ENCODE measurements at regions not wholly inside any gene's neighbourhood (a gene's known extent, or its start where the extent isn't known, plus 50 kb on each side); places are given as distances from the start of the nearest gene placed in this dataset.

GRCh38 chr2:104444392-104444791 is 409.5 kb upstream of the POU3F3 start:
- no peak for DNase-seq (ENCODE audit: low spot score)

- DNase-seq (ENCODE audit: low spot score), result no peak
Measured at GRCh38 chr2:104444889-104445288, 409.0 kb upstream of the POU3F3 start.

- DNase-seq (ENCODE audit: low spot score), result no peak
Measured at GRCh38 chr2:104447831-104448434, 406.0 kb upstream of the POU3F3 start.

- DNase-seq (ENCODE audit: low spot score), result no peak
Measured at GRCh38 chr2:104448661-104449440, 405.1 kb upstream of the POU3F3 start.

GRCh38 chr2:104452558-104452957 is 401.4 kb upstream of the POU3F3 start:
- DNase-seq (ENCODE audit: low spot score), result no peak

- DNase-seq (ENCODE audit: low spot score), result no peak
Measured at GRCh38 chr2:104462731-104463130, 391.2 kb upstream of the POU3F3 start.

GRCh38 chr2:104465981-104466380 is 387.9 kb upstream of the POU3F3 start:
- no peak for DNase-seq (ENCODE audit: low spot score)

GRCh38 chr2:104468846-104469245 is 385.1 kb upstream of the POU3F3 start:
- no peak for DNase-seq (ENCODE audit: low spot score)

- no peak for DNase-seq (ENCODE audit: low spot score)
Measured at GRCh38 chr2:104472076-104472475, 381.8 kb upstream of the POU3F3 start.

GRCh38 chr2:104473546-104473945 is 380.4 kb upstream of the POU3F3 start:
- no peak for DNase-seq (ENCODE audit: low spot score)

GRCh38 chr2:104474716-104475115 is 379.2 kb upstream of the POU3F3 start:
- no peak for DNase-seq (ENCODE audit: low spot score)

GRCh38 chr2:104476075-104476474 is 377.8 kb upstream of the POU3F3 start:
- no peak for DNase-seq (ENCODE audit: low spot score)

GRCh38 chr2:104476563-104476988 is 377.3 kb upstream of the POU3F3 start:
- no peak for DNase-seq (ENCODE audit: low spot score)

- no peak for DNase-seq (ENCODE audit: low spot score)
Measured at GRCh38 chr2:104481341-104481740, 372.6 kb upstream of the POU3F3 start.

GRCh38 chr2:104487366-104487765 is 366.5 kb upstream of the POU3F3 start:
- no peak for DNase-seq (ENCODE audit: low spot score)

GRCh38 chr2:104493698-104494097 is 360.2 kb upstream of the POU3F3 start:
- DNase-seq (ENCODE audit: low spot score), result no peak

- DNase-seq (ENCODE audit: low spot score), result no peak
Measured at GRCh38 chr2:104501342-104501741, 352.6 kb upstream of the POU3F3 start.

GRCh38 chr2:104501929-104502328 is 352.0 kb upstream of the POU3F3 start:
- DNase-seq (ENCODE audit: low spot score), result no peak

- DNase-seq (ENCODE audit: low spot score), result no peak
Measured at GRCh38 chr2:104502901-104503300, 351.0 kb upstream of the POU3F3 start.

- no peak for DNase-seq (ENCODE audit: low spot score)
Measured at GRCh38 chr2:104504331-104505073, 349.4 kb upstream of the POU3F3 start.

- DNase-seq (ENCODE audit: low spot score), result no peak
Measured at GRCh38 chr2:104518256-104518655, 335.7 kb upstream of the POU3F3 start.

GRCh38 chr2:104521247-104521646 is 332.7 kb upstream of the POU3F3 start:
- no peak for DNase-seq (ENCODE audit: low spot score)

- DNase-seq (ENCODE audit: low spot score), result no peak
Measured at GRCh38 chr2:104523921-104524320, 330.0 kb upstream of the POU3F3 start.
